NCI-H2227 (cell line): ENCODE measurements at regions not wholly inside any gene's neighbourhood (a gene's known extent, or its start where the extent isn't known, plus 50 kb on each side); places are given as distances from the start of the nearest gene placed in this dataset.
"Not testable (repeated sequence)": the region's sequence is repeated elsewhere in the genome, so short reads cannot be mapped to it uniquely, and the experiment has no call there.

Experiments
- DNase-seq: peaks from one replicate; lab custom pipeline; 2025; ENCODE audit not compliant: unreplicated experiment; lab: John Stamatoyannopoulos, UW

- DNase-seq = no peak
These were observed 213.0 kb upstream of the GK2 start for GRCh38 chr4:79621061-79621460.

DNA sequence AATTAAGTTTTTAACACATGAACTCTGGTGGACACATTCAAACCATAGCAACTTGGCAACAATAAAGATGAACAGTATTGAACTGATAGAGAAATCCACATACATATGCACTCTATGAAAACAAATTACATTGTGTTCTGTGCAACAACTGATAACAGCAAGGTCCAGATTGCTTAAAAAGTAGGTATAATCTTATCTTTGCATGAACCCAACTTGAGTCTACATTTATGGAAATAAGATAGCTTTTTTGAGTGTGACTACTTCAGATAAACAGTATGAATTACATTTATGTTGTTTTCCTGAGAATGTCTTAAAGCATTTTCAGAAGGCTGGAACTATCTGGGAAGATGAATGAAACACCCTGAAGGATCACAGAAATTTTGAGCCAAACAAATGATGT, 212.6 kb upstream of the GK2 start:
- no peak for DNase-seq

GRCh38 chr4:79613269-79613935, 205.4 kb upstream of the GK2 start:
- DNase-seq = no peak

- DNase-seq = no peak
These were observed 203.0 kb upstream of the GK2 start for GRCh38 chr4:79611026-79611425.

DNA sequence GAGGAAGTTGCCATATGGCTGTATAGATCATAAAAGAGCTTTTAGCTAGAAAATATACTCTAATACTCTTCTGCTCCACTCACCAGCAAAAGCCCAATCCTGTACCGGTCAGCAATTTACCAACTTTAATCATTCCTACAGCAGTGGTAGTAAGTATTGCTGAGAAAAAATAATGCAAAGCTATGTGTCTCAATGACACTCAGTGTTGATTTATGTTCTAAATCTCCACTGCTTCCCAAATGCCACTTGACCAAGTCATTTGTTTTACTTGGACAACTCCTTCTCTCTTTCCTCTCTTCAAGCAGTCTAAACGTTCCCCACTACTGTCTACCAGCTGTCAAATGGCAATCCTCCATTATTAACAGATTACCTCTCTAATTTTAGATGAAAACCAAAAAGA, 201.8 kb upstream of the GK2 start:
- DNase-seq = no peak

DNA sequence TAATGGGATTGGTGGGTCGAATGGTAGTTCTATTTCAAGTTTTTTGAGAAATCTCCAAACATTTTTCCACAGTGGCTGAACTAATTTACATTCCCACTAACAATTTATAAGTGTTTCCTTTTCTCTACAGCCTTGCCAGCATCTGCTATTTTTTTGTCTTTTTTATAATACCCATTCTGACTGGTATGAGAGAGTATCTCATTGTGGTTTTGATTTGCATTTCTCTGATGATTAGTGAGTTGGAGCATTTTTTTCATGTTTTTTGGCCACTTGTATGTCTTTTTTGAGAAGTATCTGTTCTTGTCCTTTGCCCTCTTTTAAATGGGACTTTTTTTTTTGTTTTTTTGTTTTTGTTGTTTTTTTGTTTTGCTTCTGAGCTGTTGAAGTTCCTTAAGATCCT, 200.0 kb upstream of the GK2 start:
- DNase-seq = no peak

DNA sequence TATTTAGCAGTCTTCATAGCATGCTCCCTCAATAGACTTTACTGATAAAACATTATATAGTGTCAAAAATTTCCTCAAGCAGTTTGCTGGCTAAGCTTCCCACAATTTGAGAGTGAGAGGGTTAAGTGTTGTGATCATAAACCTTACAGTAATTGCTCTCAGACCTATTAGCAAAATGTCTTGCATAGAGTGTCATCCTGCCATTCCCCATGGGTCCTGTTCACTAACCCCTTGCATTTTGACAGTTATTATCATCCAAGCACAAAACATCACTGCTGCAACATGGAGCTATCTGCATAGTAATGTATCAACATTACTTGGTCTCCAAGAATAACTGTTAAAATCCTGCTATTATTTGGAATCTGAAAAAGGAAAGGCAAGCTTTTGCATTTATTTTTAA, 196.1 kb upstream of the GK2 start:
- DNase-seq = no peak

GRCh38 chr4:79603681-79604080, 195.7 kb upstream of the GK2 start:
- DNase-seq = no peak

DNA sequence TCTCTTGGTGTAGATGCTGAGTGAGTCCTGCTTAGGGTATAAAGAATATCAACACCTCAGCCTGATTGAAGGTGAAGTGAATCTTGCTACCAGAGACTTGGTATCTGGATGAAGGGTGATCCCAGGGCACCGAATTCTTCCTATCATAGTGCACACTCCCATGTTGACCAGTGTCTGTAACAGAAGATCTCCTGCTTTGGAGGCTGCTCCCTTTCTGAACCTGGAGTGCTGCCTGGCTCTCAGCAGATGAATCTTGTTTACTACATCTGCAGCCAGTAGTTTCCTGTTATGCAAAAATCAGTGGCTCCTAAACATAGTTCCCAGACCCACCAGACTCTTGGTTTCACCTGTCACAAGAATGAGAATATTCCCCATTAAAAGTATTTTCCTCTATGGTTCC, 191.7 kb upstream of the GK2 start:
- no peak for DNase-seq

- no peak for DNase-seq
These were observed 190.8 kb upstream of the GK2 start for GRCh38 chr4:79598801-79599200.

DNA sequence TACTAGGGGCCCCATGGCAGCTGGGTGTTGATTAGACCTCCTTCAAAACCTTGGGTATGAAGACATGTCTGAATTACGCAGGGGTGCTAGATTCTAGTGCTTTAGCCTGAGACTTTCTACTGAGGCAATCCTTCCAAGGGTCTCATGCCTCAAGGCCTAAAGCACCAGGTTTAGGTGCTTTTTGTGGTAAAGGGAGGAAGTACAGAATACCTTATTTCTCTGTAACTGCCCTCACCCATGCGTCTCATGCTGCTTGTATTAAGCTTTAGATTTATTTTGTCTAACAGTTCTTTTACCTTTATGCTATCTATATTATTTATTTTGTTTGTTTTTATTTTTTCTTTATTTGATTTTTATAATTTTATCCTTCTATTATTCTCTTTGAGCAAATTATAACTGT, 190.2 kb upstream of the GK2 start:
- no peak for DNase-seq

GRCh38 chr4:79597266-79597665, 189.2 kb upstream of the GK2 start:
- no peak for DNase-seq

- DNase-seq = not testable (repeated sequence)
These were observed 184.2 kb upstream of the GK2 start for GRCh38 chr4:79592218-79592617.

GRCh38 chr4:79588679-79589078, 180.7 kb upstream of the GK2 start:
- DNase-seq = no peak

- DNase-seq = not testable (repeated sequence)
These were observed 179.2 kb upstream of the GK2 start for GRCh38 chr4:79587207-79587606.

- no peak for DNase-seq
These were observed 177.8 kb upstream of the GK2 start for GRCh38 chr4:79585834-79586233.

GRCh38 chr4:79585330-79585729, 177.3 kb upstream of the GK2 start:
- no peak for DNase-seq

DNA sequence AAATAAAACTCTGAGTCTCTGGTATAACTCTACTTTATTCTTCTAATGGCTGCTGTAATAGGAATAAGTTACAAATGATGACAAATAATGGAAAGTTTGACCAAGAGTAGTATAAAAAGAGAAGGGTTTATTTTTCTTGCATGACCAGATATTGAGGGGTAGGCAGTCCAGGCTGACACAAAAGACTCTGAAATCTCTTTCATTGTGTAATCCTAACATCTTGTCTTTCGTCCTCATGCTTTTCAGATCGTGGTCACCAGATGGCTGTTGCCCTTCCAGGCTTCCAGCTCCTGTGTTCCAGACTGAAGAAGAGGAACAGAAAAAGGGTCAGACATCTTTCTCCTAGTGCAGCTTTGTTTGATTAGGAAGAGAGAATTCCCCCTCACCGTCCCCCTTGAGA, 176.9 kb upstream of the GK2 start:
- no peak for DNase-seq

GRCh38 chr4:79584352-79584751, 176.3 kb upstream of the GK2 start:
- DNase-seq = no peak

DNA sequence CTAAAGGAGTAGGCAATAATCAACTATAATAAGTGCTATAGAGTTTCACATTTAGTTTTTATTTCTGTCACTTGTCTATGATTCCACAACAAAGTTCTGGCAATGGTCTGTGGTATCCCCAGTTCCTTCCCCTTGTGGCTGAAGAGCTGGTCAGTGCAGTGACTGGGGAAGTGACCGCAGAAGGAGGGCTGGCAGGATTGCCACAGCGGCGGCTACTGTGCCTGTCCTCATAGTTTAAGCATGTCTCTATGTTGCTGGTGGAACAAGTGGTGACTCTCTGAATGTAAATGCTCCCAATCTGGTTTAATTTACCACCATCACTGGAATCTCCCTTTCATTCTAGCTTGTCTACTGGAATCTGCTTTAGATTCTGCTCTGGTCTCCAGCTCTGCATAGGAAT, 170.6 kb upstream of the GK2 start:
- DNase-seq = no peak

GRCh38 chr4:79576429-79576753, 168.4 kb upstream of the GK2 start:
- DNase-seq = peak; percentile 61

GRCh38 chr4:79575709-79576428, 167.8 kb upstream of the GK2 start:
- no peak for DNase-seq
